ENCODE measurements at regions not wholly inside any gene's neighbourhood (a gene's known extent, or its start where the extent isn't known, plus 50 kb on each side); places are given as distances from the start of the nearest gene placed in this dataset.

DNA sequence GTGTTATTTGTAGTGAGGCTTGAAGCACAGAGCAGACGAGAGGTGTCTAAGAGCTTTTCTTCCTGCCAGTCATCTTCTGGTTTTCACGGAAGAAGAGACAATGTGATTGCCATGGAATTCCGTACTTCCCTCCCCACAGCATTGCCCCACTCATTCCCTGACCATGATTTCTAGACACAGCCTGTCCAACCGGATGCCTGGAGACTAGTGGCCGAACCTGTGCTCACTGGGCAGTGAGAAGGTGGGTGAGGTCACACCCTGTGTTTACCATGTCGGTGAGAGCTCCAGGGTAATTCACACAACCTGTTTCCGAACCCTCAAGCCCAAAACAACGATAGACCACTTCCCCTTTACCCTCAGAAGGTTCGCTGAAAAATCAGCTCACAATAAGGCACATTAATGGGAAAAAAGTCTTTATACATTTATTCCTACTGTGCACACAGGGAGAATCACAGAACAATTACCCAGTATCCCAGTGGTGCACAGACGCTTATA lies 271.9 kb upstream of the FMN2 start:
- no peak for DNase-seq (ENCODE audit: low read depth in 3 of 3)

DNA sequence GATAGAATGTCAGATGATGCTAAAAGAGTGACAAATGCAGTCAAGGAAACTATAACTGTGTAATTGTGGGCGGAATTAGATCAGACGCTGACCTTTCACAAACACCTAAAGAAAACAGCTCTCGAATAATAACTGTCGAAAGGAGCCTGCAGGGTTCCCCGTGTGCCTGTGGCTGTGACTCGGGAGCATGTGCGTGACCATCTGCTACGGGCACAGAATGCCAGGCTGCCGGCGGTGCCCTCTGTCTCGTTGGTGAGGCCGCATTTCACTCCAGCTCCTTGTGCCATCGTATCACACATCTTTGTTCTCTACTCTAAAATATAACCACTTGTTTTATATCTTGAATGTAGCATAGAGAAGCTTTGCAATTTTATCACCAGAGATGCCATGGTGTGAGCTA lies 267.8 kb upstream of the FMN2 start:
- no peak for DNase-seq (ENCODE audit: low read depth in 3 of 3)

DNA sequence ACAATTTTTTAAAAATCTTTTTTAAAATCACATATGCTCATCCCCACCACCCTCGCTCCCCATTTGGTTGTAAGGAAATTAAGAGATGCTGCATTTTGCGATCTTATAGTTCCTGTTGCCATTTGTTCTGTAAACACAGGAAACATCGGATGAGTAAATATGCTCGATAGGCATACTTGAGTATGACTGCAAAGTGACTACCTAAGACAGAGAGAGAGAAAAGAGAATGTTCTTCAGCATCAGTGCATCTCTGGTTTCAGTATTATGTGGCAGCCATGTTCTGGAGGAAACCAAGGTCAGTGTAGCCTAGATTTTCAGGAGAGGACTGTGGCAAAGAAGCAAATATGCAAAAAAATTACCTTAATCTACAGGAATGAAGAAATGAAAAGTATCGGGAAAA lies 265.5 kb upstream of the FMN2 start:
- no peak for DNase-seq (ENCODE audit: low read depth in 3 of 3)

DNA sequence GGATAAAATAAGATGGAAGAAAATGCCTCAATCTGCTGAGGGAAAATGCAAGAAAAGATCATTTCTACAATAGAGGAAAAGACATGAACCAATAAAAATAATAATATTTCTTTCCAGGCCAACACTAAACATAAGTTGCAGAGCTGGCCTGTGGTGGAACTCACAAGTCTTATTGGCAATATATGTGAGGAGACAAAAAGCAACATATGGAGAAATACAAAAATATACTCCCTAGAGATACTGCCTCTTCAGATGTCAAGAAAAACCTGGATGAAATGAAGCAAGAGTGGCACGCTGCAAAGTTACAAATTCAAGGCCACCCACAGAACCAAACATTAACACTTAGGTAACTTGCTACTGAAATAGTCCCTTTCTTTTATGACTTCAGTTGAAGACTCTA lies 264.9 kb upstream of the FMN2 start:
- DNase-seq (ENCODE audit: low read depth in 3 of 3): no peak

DNA sequence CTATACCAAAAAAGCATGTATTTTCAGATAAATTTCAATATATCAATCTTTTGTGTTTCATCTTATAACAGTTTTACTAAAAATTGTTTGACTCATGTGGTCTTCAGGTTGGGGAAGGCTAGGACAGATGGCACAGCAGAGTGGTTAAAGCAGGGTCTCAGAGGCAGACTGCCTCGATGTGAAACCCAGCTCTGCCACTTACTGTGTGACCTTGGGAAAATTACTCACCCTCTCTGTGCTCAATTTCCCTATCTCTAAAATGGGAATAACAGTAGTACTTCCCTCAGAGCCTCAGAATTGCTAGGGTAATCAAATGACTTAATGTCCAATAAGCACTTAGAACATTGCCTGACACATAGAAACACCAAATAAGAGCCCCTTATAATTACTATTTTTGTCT lies 262.1 kb upstream of the FMN2 start:
- DNase-seq (ENCODE audit: low read depth in 3 of 3): no peak

- DNase-seq (ENCODE audit: low read depth in 3 of 3): no peak
Measured at GRCh38 chr1:239831577-239832355, 259.9 kb upstream of the FMN2 start.

DNA sequence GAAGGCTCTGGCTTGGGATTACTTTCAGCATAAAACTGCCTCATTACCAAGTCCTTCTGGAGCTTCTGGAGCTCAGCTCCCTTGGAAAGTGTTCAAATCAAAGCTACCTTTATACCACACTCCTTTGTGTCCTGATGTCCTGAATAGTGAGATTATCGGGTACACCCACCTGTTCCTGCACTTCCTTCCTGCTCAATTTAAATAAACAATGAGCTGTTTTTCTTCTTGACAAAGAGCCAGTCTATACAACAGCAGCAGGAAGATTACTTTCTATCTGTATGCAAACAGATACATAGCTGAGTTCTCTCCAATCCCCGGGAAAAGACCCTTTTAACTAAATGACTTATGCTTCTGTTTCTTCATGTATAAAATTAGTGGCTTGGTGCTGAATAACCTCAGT lies 258.0 kb upstream of the FMN2 start:
- no peak for DNase-seq (ENCODE audit: low read depth in 3 of 3)

DNA sequence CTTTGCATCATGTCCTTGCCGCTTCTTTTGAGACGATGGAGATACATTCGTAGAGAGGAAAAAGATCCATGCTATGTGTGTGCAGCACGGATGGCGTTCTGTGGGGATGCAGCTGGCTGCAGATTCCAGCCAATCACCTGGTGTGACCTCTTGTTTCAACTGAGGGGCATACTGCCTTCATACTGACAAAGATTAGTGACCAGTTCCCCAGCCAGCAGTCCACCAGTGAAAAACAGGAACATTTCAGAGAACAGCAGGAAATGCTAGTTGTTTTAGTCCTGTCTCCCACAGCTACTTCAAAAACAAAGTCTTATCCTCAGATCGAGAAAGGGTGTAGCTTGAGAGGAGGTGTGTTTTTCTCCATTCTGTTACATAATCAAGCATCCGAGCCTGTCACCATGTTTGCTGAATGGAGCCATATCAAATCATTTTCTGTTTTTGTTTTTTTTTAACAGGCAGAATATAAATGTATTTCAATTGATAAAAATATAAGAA lies 255.7 kb upstream of the FMN2 start:
- no peak for DNase-seq (ENCODE audit: low read depth in 3 of 3)

DNA sequence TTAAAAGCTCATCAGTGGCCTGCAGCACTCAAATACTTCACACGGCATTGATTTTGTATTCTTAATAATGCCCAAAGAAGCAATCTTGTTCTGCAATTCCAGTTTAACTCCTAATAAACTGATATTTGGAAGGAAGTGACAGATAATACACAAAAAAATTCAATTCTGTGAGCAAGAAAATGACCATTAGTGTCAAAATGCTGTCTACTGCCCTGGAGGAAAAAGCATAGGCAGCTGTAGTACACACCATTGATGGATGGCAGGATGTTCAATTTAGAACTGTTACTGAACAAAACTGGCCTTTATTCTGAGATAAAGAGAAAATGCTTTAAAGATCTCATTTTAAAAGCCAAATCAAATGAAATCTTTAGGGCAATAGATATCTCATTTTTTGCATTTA lies 251.3 kb upstream of the FMN2 start:
- no peak for DNase-seq (ENCODE audit: low read depth in 3 of 3)

DNA sequence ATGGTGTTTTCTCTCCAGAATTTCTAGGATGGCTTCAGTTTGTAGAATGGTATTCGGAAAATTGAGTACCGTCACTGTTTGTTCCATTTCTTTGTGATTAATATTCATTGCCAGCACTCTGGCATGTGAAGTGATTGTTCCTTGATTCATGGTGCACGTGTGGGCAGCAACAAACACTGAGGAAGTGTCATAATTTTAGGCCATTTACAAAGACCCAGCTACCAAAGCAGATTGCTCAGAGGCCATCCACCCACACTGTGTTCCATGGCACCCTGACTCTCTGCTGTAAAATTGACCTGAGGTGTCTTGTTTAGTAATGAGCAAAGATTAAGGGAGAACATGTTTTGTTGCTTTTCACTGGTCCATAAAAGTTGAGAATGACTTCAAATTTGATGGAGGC lies 250.9 kb upstream of the FMN2 start:
- DNase-seq (ENCODE audit: low read depth in 3 of 3): no peak

GRCh38 chr1:239841631-239842030 lies 250.1 kb upstream of the FMN2 start:
- no peak for DNase-seq (ENCODE audit: low read depth in 3 of 3)

- DNase-seq (ENCODE audit: low read depth in 3 of 3): no peak
Measured at GRCh38 chr1:239843541-239843940, 248.1 kb upstream of the FMN2 start.

- no peak for DNase-seq (ENCODE audit: low read depth in 3 of 3)
Measured at GRCh38 chr1:239844833-239845232, 246.8 kb upstream of the FMN2 start.

- no peak for DNase-seq (ENCODE audit: low read depth in 3 of 3)
Measured at GRCh38 chr1:239854922-239855321, 236.8 kb upstream of the FMN2 start.

- no peak for DNase-seq (ENCODE audit: low read depth in 3 of 3)
Measured at GRCh38 chr1:239856067-239856466, 235.6 kb upstream of the FMN2 start.

DNA sequence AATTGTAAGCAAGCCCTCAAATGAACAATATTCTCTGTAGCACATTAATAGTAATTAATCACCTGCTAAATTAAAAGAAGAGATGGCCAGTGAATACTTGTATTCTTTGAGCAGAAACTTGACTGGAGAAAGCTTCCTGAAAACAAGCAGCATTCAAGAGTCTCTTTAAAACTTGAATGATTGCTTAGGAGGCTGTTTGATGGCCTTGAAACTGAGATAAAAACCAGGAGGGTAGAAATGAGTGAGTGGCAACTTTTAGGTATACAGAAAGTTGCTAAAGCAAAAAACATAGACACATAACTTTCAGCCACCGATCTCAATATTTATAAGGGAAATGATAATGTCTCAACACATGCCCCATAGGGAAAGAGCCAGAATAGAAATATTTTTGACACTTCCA lies 234.8 kb upstream of the FMN2 start:
- no peak for DNase-seq (ENCODE audit: low read depth in 3 of 3)

GRCh38 chr1:239858057-239858456 lies 233.6 kb upstream of the FMN2 start:
- DNase-seq (ENCODE audit: low read depth in 3 of 3): no peak

- DNase-seq (ENCODE audit: low read depth in 3 of 3): no peak
Measured at GRCh38 chr1:239858529-239858928, 233.2 kb upstream of the FMN2 start.

DNA sequence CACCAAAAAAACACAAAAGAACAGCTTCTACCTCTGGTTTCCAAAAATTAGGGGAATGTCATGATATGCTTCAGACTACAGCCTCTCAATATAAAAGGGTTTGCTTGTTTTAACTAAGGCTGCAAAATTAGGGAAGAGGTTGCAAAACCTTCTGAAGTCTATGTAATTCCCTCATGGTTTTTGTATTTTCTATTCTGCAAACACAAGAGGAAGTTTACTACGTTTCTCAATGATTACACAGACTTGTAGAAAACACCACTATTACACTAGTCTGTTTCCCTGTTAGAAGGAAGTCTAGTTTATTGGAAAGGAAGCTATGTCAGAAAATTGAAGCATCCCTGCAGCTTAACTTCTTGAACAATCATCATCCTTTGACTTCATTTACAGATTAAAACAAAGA lies 229.7 kb upstream of the FMN2 start:
- DNase-seq (ENCODE audit: low read depth in 3 of 3): no peak

- no peak for DNase-seq (ENCODE audit: low read depth in 3 of 3)
Measured at GRCh38 chr1:239868058-239868832, 223.4 kb upstream of the FMN2 start.

GRCh38 chr1:239870194-239870593 lies 221.5 kb upstream of the FMN2 start:
- DNase-seq (ENCODE audit: low read depth in 3 of 3): no peak

DNA sequence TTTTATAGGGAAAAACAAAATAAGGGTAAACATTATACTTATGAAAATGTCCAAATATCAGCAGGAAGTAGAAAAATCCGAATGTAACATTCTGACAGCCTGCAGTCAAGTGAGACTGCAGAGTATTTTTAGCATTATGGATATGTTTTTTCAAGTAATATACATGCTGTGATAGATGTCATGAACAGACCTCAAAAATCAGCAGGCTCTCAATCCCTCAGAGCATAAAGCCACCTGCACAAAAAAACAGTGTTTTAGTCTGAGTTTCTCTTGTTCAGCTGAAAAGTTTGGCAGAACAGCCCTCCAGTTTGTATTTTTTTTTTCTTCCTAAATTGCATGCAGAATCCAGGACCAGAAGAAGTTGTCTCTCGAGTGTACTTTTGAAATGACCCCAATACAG lies 219.1 kb upstream of the FMN2 start:
- DNase-seq (ENCODE audit: low read depth in 3 of 3): no peak

- no peak for DNase-seq (ENCODE audit: low read depth in 3 of 3)
Measured at GRCh38 chr1:239874831-239875230, 216.9 kb upstream of the FMN2 start.
